Stimulated activated effector memory CD8-positive, alpha-beta T cell treated with anti-CD3 and anti-CD28 coated beads, Interleukin-12 subunit alpha, Interleukin-12 subunit beta, amount 100 ng/mL, for 72 hours (primary cell): ENCODE measurements at regions not wholly inside any gene's neighbourhood (a gene's known extent, or its start where the extent isn't known, plus 50 kb on each side); places are given as distances from the start of the nearest gene placed in this dataset.
"Not testable (repeated sequence)": the region's sequence is repeated elsewhere in the genome, so short reads cannot be mapped to it uniquely, and the experiment has no call there.

Source experiments
- ATAC-seq: fragments of 150-1000 bp; cut with Tn5 transposase; 2 replicates; pipeline ENCODE4 v1.10.0; 2021
- DNase-seq, 2 donors: peaks; one replicate each; pipeline ENCODE4 v3.0.0; 2021 to 2022; ENCODE audit warnings: low spot score in 2 of 2
- H3K27ac Mint-ChIP-seq: one replicate; pipeline ENCODE4 v1.8.0; 2022; ENCODE audit warnings: mild to moderate bottlenecking, mixed read lengths
- H3K36me3 Mint-ChIP-seq: one replicate; pipeline ENCODE4 v1.8.0; 2022; ENCODE audit warnings: mild to moderate bottlenecking, mixed read lengths
- H3K4me1 Mint-ChIP-seq: one replicate; pipeline ENCODE4 v1.8.0; 2022; ENCODE audit warnings: mixed read lengths
- H3K4me3 Mint-ChIP-seq: one replicate; pipeline ENCODE4 v1.8.0; 2022; ENCODE audit warnings: mild to moderate bottlenecking, mixed read lengths
- H3K9me3 Mint-ChIP-seq: one replicate; pipeline ENCODE4 v1.8.0; 2022; ENCODE audit warnings: mixed read lengths

DNA sequence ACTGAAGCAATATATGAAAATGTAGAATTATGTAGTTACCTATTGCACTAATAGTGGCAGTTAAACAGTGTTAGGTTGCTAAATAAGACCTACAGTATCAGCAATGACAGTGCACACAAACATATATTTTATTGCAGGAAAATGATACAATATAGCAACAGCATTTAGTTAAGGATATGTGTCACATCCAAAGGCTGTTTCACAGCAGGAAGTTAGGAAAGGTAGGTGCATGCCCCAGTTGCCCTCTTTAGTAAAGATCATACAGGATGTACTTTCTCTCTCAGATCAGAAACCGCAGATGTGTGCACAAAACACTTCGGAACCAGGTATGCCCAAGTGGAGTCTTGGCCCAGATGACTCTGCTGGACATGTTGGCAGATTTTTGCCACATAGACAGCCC lies 444.1 kb downstream of the XIRP2 start:
- Mint-ChIP-seq H3K9me3 (no peaks in the 10 kb centered on the region), H3K4me1 (no peaks in the 10 kb centered on the region)
- no peak for ATAC-seq

DNA sequence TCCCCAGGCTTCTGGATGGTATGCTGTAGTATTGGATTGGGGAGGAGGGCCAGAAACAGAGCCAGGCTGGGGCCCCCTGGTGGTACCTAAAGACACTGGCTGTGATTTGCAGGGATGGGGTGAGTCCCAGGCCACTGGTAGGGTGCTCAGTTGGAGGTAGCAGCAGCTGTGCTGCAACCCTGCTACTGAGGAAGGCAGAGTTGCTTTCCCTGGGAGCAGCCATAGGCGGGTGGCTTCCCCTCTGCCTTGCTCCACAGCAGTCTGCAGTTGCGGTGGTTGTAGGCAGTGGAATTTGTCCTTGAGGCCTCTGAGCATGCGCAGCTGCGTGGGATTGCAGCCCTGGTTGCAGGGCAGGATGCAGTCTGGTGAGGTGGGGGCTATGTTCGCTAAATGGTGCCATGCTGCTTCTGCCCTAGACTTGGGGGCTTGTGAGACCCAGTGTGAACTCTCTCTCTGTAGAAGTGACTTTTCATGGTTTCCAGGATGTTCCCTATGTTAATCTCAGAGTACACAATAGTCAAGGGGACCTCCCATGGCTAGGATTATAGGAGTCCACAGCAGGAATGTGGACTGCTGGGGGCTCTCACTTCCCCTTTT lies 443.5 kb downstream of the XIRP2 start:
- ATAC-seq (no peak), DNase-seq (no peak)
- no peaks in the 10 kb centered on the region for H3K36me3 Mint-ChIP-seq
- no peak overlapping the region for H3K27ac Mint-ChIP-seq
- no peaks in the 10 kb centered on the region for H3K4me1 Mint-ChIP-seq
- H3K4me3 Mint-ChIP-seq: no peak overlapping the region
- no peaks in the 10 kb centered on the region for H3K9me3 Mint-ChIP-seq

More for the DNA sequence above, 444.1 kb downstream of the XIRP2 start:
- Mint-ChIP-seq H3K4me3 (no peak overlapping the region), H3K27ac (no peak overlapping the region), H3K36me3 (no peaks in the 10 kb centered on the region)
- DNase-seq: no peak

DNA sequence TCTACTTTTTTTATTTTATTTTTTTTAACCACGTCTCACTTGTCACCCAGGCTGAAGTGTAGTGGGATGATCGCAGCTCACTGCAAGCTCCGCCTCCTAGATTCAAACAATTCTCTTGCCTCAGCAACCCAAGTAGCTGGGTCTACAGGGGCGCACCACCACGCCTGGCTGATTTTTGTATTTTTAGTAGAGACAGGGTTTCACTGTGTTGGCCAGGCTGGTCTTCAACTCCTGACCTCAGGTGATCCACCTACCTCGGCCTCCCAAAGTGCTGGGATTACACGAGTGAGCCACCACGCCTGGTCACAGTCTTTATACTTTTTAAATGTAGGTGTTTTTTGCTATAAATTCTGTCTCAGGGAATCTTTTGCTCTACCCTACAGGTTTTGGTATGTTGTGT lies 440.5 kb downstream of the XIRP2 start:
- H3K9me3 Mint-ChIP-seq, DNase-seq, ATAC-seq, H3K4me3 Mint-ChIP-seq, H3K36me3 Mint-ChIP-seq, H3K4me1 Mint-ChIP-seq, H3K27ac Mint-ChIP-seq: not testable (repeated sequence)

DNA sequence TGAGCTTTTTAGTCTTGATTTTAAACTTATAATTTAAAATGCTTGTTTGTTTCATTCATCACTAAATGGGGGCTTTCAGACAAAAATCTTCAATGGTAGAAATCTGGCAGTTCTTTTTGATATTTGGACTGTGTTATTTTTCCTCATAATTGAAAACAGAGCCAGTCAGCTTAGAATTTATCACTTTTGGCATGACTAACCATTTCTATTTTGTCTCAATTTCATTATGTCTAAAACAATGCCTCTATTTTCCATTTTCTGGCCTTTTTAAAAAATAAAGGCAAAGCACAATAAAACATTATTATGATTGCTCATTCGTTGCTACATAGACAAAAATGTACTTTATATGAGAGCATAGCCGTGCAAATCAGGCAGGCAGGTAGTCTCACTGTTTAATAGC lies 434.5 kb downstream of the XIRP2 start:
- Mint-ChIP-seq H3K4me1 (no peaks in the 10 kb centered on the region), H3K9me3 (peaks cover 4% of the 10 kb centered on the region), H3K27ac (no peak overlapping the region), H3K4me3 (no peak overlapping the region), H3K36me3 (no peaks in the 10 kb centered on the region)
- DNase-seq (no peak), ATAC-seq (no peak)

DNA sequence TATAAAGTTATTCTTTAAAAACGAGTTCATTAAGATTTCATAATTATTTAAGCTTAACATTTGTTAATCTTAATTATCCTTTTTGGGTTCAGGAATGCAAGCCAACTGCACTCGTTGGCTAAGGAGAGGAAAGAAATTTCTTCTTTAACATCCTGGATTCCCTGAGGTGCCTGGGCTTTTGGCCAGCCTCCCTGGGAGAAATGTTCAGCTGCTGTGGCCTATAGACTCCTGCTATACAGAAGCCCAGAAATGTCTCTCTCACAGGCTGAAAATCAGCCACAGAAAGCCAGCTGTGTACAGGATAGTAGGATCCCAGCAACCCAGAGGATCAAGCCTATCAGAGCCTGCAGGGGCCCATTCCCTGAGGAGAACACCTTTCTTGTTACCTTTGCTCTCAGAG lies 430.3 kb downstream of the XIRP2 start:
- H3K9me3 Mint-ChIP-seq: no peaks in the 10 kb centered on the region
- no peak overlapping the region for H3K27ac Mint-ChIP-seq
- no peaks in the 10 kb centered on the region for H3K4me1 Mint-ChIP-seq
- ATAC-seq (no peak), DNase-seq (no peak)
- H3K4me3 Mint-ChIP-seq: no peak overlapping the region
- no peaks in the 10 kb centered on the region for H3K36me3 Mint-ChIP-seq

DNA sequence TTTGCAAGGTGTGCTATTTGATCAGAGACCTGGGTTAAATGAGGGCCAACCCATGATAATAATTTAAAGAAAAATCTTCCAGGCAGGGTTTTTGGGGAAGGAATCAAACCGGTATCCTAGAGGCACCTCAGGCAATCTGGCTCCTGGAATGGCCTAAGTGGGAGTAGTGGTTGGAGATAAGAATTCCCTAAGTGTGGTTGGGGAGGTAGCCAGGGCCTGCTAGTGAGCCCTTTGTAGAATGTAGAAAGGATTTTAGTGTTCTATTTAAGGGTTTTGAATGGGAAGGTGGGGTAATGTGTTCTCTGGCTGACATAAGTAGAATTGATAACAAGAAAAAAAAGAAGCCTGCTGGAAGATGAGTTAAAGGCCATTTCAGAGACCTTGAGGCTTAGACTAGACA lies 422.2 kb downstream of the XIRP2 start:
- no peak overlapping the region for H3K4me3 Mint-ChIP-seq
- peaks cover 7% of the 10 kb centered on the region for H3K9me3 Mint-ChIP-seq
- no peak for DNase-seq
- no peaks in the 10 kb centered on the region for H3K4me1 Mint-ChIP-seq
- ATAC-seq: no peak
- H3K36me3 Mint-ChIP-seq: no peaks in the 10 kb centered on the region
- no peak overlapping the region for H3K27ac Mint-ChIP-seq
